HG03045 (cell line): ENCODE measurements at regions not wholly inside any gene's neighbourhood (a gene's known extent, or its start where the extent isn't known, plus 50 kb on each side); places are given as distances from the start of the nearest gene placed in this dataset.

Source experiments
- ATAC-seq: cut with Tn5 transposase; IDR thresholded peaks from one replicate; pipeline ENCODE4 v1.9.1; 2021; ENCODE audit warnings: mild to moderate bottlenecking, moderate library complexity; ENCODE audit not compliant: unreplicated experiment

GRCh38 chr20:7226156-7226555 lies 458.7 kb downstream of the BMP2 start:
- ATAC-seq: no peak

GRCh38 chr20:7231303-7231702 lies 463.8 kb downstream of the BMP2 start:
- no peak for ATAC-seq

GRCh38 chr20:7232796-7233195 lies 465.3 kb downstream of the BMP2 start:
- no peak for ATAC-seq

GRCh38 chr20:7237251-7237650 lies 469.8 kb downstream of the BMP2 start:
- no peak for ATAC-seq

GRCh38 chr20:7240490-7240889 lies 473.0 kb downstream of the BMP2 start:
- ATAC-seq: no peak

GRCh38 chr20:7248281-7249201 lies 481.1 kb downstream of the BMP2 start:
- no peak for ATAC-seq

GRCh38 chr20:7250337-7250736 lies 482.9 kb downstream of the BMP2 start:
- ATAC-seq: no peak

GRCh38 chr20:7257099-7257498 lies 489.6 kb downstream of the BMP2 start:
- ATAC-seq: no peak

GRCh38 chr20:7257692-7258466 lies 490.4 kb downstream of the BMP2 start:
- ATAC-seq: no peak

GRCh38 chr20:7262803-7263202 lies 495.3 kb downstream of the BMP2 start:
- ATAC-seq: no peak

GRCh38 chr20:7264137-7264536 lies 496.7 kb downstream of the BMP2 start:
- ATAC-seq: no peak

- no peak for ATAC-seq
Measured at GRCh38 chr20:7269452-7269851, 502.0 kb downstream of the BMP2 start.

- ATAC-seq: no peak
Measured at GRCh38 chr20:7272512-7272911, 505.0 kb downstream of the BMP2 start.

- no peak for ATAC-seq
Measured at GRCh38 chr20:7274870-7275269, 507.4 kb downstream of the BMP2 start.

- ATAC-seq: no peak
Measured at GRCh38 chr20:7275645-7276237, 508.3 kb downstream of the BMP2 start.

- no peak for ATAC-seq
Measured at GRCh38 chr20:7285918-7286556, 518.6 kb downstream of the BMP2 start.

GRCh38 chr20:7291323-7291943 lies 523.9 kb downstream of the BMP2 start:
- no peak for ATAC-seq

- no peak for ATAC-seq
Measured at GRCh38 chr20:7291946-7292345, 524.5 kb downstream of the BMP2 start.

- ATAC-seq: no peak
Measured at GRCh38 chr20:7294816-7295360, 527.4 kb downstream of the BMP2 start.

GRCh38 chr20:7301807-7302206 lies 534.3 kb downstream of the BMP2 start:
- no peak for ATAC-seq
